Liver (tissue), 8 donors: ENCODE measurements at regions not wholly inside any gene's neighbourhood (a gene's known extent, or its start where the extent isn't known, plus 50 kb on each side); places are given as distances from the start of the nearest gene placed in this dataset.
A peak's percentile ranks its signal among the peaks of the same experiment; 100 is the strongest.

Experiments
- DNase-seq: peaks from one replicate; pipeline ENCODE4 v3.0.0-alpha.2; 2017; ENCODE audit warnings: low spot score
- H3K27ac ChIP-seq, 2 donors: one replicate each; pipeline ENCODE4 v1.7.0; 2013; ENCODE audit warnings: inconsistent platforms in 2 of 2, low read length in 2 of 2, control low read depth in 1 of 2, low read depth in 1 of 2, mild to moderate bottlenecking in 1 of 2
- H3K27me3 ChIP-seq, 4 donors: one replicate each; pipeline versions ENCODE4 v1.6.1 to v1.7.0; 2013; ENCODE audit warnings: low read length in 3 of 4, inconsistent platforms in 1 of 4, mild to moderate bottlenecking in 1 of 4, moderate library complexity in 1 of 4; ENCODE audit not compliant: control insufficient read depth in 4 of 4, insufficient read depth in 4 of 4
- H3K36me3 ChIP-seq, 4 donors: one replicate each; pipeline versions ENCODE4 v1.6.1 to v1.7.0; 2013; ENCODE audit warnings: low read length in 3 of 4, mild to moderate bottlenecking in 3 of 4, low read depth in 1 of 4, moderate library complexity in 1 of 4; ENCODE audit not compliant: control insufficient read depth in 4 of 4, insufficient read depth in 3 of 4
- H3K4me1 ChIP-seq, 4 donors: one replicate each; pipeline versions ENCODE4 v1.6.1 to v1.7.0; 2013; ENCODE audit warnings: low read length in 3 of 4, mild to moderate bottlenecking in 3 of 4, moderate library complexity in 1 of 4; ENCODE audit not compliant: control insufficient read depth in 4 of 4, insufficient read depth in 4 of 4
- H3K4me3 ChIP-seq, 3 donors: one replicate each; pipeline versions ENCODE4 v1.6.1 to v1.7.0; 2013; ENCODE audit warnings: low read length in 3 of 3, control low read depth in 1 of 3, low read depth in 1 of 3, mild to moderate bottlenecking in 1 of 3
- H3K9ac ChIP-seq, 2 donors: one replicate each; pipeline ENCODE4 v1.7.0; 2013; ENCODE audit warnings: low read length in 2 of 2, mild to moderate bottlenecking in 2 of 2, moderate library complexity in 2 of 2, control low read depth in 1 of 2, low read depth in 1 of 2
- H3K9me3 ChIP-seq, 4 donors: one replicate each; pipeline versions ENCODE4 v1.6.1 to v1.7.0; 2013; ENCODE audit warnings: low read length in 3 of 4; ENCODE audit not compliant: control insufficient read depth in 4 of 4
- FOXA1 ChIP-seq: IDR thresholded peaks from 2 replicates; pipeline ENCODE4 v1.6.1; 2016; ENCODE audit warnings: antibody characterized with exemption
- FOXA2 ChIP-seq: IDR thresholded peaks from 2 replicates; pipeline ENCODE4 v1.6.1; 2016; ENCODE audit warnings: antibody characterized with exemption
- GABPA ChIP-seq, 2 donors: IDR thresholded peaks in 1 of 2; conservative IDR thresholded peaks in 1 of 2; 2 replicates each; pipeline ENCODE4 v1.6.1; 2016; ENCODE audit warnings: antibody characterized with exemption in 2 of 2, mild to moderate bottlenecking in 1 of 2, moderate library complexity in 1 of 2
- HNF4A ChIP-seq, 2 donors: conservative IDR thresholded peaks; 2 replicates each; pipeline ENCODE4 v1.6.1; 2016; ENCODE audit warnings: antibody characterized with exemption in 2 of 2, mild to moderate bottlenecking in 2 of 2
- HNF4G ChIP-seq: IDR thresholded peaks from 2 replicates; pipeline ENCODE4 v1.6.1; 2016; ENCODE audit warnings: antibody characterized with exemption
- NR2F2 ChIP-seq: IDR thresholded peaks from 2 replicates; pipeline ENCODE4 v1.6.1; 2016; ENCODE audit warnings: antibody characterized with exemption
- RAD21 ChIP-seq, 2 donors: IDR thresholded peaks; 2 replicates each; pipeline ENCODE4 v1.6.1; 2016; ENCODE audit warnings: antibody characterized with exemption in 2 of 2, mild to moderate bottlenecking in 2 of 2
- RXRA ChIP-seq, 2 donors: IDR thresholded peaks; 2 replicates each; pipeline ENCODE4 v1.6.1; 2017 to 2018; ENCODE audit warnings: antibody characterized with exemption in 2 of 2, mild to moderate bottlenecking in 1 of 2
- SP1 ChIP-seq: IDR thresholded peaks from 2 replicates; pipeline ENCODE4 v1.6.1; 2018; ENCODE audit warnings: antibody characterized with exemption, mild to moderate bottlenecking
- TAF1 ChIP-seq: conservative IDR thresholded peaks from 2 replicates; pipeline ENCODE4 v1.6.1; 2016; ENCODE audit warnings: antibody characterized with exemption, mild to moderate bottlenecking
- YY1 ChIP-seq: IDR thresholded peaks from 2 replicates; pipeline ENCODE4 v1.6.1; 2016; ENCODE audit warnings: antibody characterized with exemption, mild to moderate bottlenecking
- WGBS: extraction: QIAGEN DNeasy Blood & Tissue Kit; methylation state at CpG from one replicate; pipeline ENCODE4 v1.1.7; 2013; 5-methylcytosine and 5-hydroxymethylcytosine counted together
- TF ChIP-seq, protein P1 (sequence below): fragments of 150-350 bp; IDR thresholded peaks from 2 replicates; pipeline ENCODE4 v1.5.1; 2017; ENCODE audit warnings: improper control_type of control experiment, low read depth, low read length; ENCODE audit not compliant: missing input control
- TF ChIP-seq, protein P2 (sequence below): IDR thresholded peaks from 2 replicates; pipeline ENCODE4 v1.6.1; 2016; ENCODE audit warnings: antibody characterized with exemption
- TF ChIP-seq, protein P3 (sequence below): IDR thresholded peaks from 2 replicates; pipeline ENCODE4 v1.6.1; 2016; ENCODE audit warnings: antibody characterized with exemption, mild to moderate bottlenecking
- TF ChIP-seq, protein P4 (sequence below): IDR thresholded peaks from 2 replicates; pipeline ENCODE4 v1.6.1; 2016; ENCODE audit warnings: antibody characterized with exemption
- donor health status: healthy.
- donor health status: healthy.
- donor health status: healthy.
- donor health status: healthy.
- donor health status: healthy.

DNA sequence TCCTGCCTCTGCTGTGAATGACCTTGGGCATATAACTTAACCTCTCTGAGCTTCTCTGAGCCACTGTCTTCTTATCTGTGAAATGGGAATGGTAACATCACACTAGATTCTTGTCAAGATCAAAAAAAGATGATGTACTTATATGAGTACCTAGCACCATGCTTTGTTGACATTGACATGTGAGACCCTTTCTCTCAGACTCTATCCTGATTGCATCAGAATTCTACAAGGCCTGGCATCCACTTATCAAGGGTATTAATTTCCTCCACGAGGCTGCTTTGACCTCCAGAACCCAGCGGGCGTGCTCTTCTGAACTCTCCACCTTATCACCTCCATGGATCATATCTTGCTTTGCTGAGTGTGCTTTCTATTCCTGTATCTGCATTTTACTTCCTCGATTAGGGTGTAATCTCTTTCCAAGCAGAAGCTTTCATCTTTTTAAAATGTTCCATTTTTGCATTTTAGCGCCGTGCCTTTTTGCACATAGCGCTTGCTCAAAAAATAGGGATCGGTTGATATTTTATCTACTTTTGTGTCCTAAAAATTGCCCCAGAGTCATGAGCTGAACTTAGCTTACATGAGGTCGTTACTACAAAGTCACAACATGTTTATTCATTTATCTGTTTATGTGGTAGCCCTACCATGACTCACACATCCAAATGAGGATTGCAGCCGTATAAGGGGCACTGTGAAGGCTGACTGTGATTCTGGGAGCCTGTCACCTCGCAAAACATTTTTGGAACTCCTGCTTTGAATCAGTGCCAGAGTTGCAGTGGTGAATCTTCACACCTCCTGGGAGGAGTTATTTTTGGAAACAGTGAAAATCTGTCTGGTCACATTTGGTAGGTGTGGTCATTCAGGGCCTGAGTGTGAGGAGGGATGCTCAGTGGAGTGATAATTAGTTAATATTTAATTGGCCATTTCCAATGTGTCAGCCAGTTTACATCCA, 63.2 kb downstream of the IER5 start:
- TF ChIP-seq, protein P1, sequence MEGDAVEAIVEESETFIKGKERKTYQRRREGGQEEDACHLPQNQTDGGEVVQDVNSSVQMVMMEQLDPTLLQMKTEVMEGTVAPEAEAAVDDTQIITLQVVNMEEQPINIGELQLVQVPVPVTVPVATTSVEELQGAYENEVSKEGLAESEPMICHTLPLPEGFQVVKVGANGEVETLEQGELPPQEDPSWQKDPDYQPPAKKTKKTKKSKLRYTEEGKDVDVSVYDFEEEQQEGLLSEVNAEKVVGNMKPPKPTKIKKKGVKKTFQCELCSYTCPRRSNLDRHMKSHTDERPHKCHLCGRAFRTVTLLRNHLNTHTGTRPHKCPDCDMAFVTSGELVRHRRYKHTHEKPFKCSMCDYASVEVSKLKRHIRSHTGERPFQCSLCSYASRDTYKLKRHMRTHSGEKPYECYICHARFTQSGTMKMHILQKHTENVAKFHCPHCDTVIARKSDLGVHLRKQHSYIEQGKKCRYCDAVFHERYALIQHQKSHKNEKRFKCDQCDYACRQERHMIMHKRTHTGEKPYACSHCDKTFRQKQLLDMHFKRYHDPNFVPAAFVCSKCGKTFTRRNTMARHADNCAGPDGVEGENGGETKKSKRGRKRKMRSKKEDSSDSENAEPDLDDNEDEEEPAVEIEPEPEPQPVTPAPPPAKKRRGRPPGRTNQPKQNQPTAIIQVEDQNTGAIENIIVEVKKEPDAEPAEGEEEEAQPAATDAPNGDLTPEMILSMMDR, result no peak
- TF ChIP-seq GABPA (IDR thresholded peaks at IDR 0.05 in 1 of 2, conservative IDR thresholded peaks at IDR 0.05 in 1 of 2) (no peak), NR2F2 (peak; percentile 22), FOXA2 (no peak), RXRA (IDR thresholded peaks at IDR 0.05) (peak in 1 of 2 donors; percentile 31), TAF1 (no peak)
- TF ChIP-seq, protein P2, sequence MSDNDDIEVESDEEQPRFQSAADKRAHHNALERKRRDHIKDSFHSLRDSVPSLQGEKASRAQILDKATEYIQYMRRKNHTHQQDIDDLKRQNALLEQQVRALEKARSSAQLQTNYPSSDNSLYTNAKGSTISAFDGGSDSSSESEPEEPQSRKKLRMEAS, result no peak
- TF ChIP-seq, protein P3, sequence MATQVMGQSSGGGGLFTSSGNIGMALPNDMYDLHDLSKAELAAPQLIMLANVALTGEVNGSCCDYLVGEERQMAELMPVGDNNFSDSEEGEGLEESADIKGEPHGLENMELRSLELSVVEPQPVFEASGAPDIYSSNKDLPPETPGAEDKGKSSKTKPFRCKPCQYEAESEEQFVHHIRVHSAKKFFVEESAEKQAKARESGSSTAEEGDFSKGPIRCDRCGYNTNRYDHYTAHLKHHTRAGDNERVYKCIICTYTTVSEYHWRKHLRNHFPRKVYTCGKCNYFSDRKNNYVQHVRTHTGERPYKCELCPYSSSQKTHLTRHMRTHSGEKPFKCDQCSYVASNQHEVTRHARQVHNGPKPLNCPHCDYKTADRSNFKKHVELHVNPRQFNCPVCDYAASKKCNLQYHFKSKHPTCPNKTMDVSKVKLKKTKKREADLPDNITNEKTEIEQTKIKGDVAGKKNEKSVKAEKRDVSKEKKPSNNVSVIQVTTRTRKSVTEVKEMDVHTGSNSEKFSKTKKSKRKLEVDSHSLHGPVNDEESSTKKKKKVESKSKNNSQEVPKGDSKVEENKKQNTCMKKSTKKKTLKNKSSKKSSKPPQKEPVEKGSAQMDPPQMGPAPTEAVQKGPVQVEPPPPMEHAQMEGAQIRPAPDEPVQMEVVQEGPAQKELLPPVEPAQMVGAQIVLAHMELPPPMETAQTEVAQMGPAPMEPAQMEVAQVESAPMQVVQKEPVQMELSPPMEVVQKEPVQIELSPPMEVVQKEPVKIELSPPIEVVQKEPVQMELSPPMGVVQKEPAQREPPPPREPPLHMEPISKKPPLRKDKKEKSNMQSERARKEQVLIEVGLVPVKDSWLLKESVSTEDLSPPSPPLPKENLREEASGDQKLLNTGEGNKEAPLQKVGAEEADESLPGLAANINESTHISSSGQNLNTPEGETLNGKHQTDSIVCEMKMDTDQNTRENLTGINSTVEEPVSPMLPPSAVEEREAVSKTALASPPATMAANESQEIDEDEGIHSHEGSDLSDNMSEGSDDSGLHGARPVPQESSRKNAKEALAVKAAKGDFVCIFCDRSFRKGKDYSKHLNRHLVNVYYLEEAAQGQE, result no peak
- no peaks in the 10 kb centered on the region for H3K27me3 ChIP-seq
- WGBS, result 76% methylated on average over 11 of the region's 11 CpGs
- H3K9me3 ChIP-seq, result no peaks in the 10 kb centered on the region
- no peak overlapping the region for H3K27ac ChIP-seq
- no peak overlapping the region for H3K9ac ChIP-seq
- DNase-seq, result no peak
- no peak overlapping the region for H3K4me3 ChIP-seq
- peaks cover 0 to 2% (median 1%) of the 10 kb centered on the region in 4 donors for H3K4me1 ChIP-seq
- H3K36me3 ChIP-seq, result no peaks in the 10 kb centered on the region

DNA sequence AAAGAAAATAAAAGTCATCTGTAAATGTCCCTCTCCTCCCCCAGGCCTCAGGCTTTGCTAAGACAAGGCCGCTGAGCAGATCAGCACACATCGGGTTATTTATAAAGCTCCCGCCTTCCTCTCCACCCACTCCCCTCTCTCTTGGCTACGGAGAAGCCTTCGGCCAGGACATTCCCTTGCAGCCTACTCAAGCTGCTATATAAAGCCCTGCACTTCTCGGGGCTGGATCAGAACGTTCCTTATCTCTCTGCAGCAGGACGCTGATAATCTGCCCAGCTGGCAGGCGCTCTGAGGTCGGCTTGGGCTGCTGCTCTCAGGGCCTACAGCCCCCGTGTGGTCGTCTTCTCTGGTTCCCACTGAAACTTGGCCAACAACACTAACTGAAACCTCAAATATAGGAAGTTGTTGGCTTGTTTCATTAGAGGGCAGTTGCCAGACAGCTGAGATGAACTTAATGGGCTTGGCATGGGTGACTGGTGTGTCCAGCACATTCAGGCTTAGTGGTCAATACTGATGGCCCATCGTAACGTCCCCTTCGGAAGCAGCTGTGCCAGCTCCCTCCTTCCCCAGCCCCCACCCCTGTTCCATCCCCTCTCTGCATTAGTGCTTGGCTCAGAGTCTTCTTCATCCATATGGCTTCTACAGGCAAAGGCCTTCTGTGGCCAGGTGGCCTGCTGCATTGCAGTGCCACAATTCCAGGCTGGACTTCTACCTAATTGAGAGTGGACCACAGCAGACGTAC, 64.6 kb downstream of the IER5 start:
- no peaks in the 10 kb centered on the region for H3K9me3 ChIP-seq
- no peaks in the 10 kb centered on the region for H3K27me3 ChIP-seq
- whole genome bisulfite sequencing, result 56% methylated on average over 16 of the region's 16 CpGs
- DNase-seq, result peak; percentile 74
- no peak overlapping the region for H3K9ac ChIP-seq
- H3K4me3 ChIP-seq, result no peak overlapping the region
- peaks cover 0 to 2% (median 1%) of the 10 kb centered on the region in 4 donors for H3K4me1 ChIP-seq
- peak overlapping the region in 1 of 2 donors; percentile 23 for H3K27ac ChIP-seq
- H3K36me3 ChIP-seq, result no peaks in the 10 kb centered on the region
- peak; percentile 30 to 35 for TF ChIP-seq RXRA (IDR thresholded peaks at IDR 0.05)
- TF ChIP-seq, protein P4, sequence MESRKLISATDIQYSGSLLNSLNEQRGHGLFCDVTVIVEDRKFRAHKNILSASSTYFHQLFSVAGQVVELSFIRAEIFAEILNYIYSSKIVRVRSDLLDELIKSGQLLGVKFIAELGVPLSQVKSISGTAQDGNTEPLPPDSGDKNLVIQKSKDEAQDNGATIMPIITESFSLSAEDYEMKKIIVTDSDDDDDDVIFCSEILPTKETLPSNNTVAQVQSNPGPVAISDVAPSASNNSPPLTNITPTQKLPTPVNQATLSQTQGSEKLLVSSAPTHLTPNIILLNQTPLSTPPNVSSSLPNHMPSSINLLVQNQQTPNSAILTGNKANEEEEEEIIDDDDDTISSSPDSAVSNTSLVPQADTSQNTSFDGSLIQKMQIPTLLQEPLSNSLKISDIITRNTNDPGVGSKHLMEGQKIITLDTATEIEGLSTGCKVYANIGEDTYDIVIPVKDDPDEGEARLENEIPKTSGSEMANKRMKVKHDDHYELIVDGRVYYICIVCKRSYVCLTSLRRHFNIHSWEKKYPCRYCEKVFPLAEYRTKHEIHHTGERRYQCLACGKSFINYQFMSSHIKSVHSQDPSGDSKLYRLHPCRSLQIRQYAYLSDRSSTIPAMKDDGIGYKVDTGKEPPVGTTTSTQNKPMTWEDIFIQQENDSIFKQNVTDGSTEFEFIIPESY, result no peak
- peak; percentile 48 to 66 for TF ChIP-seq RAD21 (IDR thresholded peaks at IDR 0.05)
- no peak for TF ChIP-seq FOXA1
- TF ChIP-seq SP1, result peak; percentile 54
- no peak for TF ChIP-seq YY1
- no peak for TF ChIP-seq HNF4G
- TF ChIP-seq NR2F2, result peak; percentile 82
- TF ChIP-seq, protein P3, result no peak
- TF ChIP-seq, protein P1, result peak; percentile 25
- no peak for TF ChIP-seq HNF4A (conservative IDR thresholded peaks at IDR 0.05)
